Liver (tissue), 8 donors: ENCODE measurements at regions not wholly inside any gene's neighbourhood (a gene's known extent, or its start where the extent isn't known, plus 50 kb on each side); places are given as distances from the start of the nearest gene placed in this dataset.

Experiments
- DNase-seq: peaks from one replicate; pipeline ENCODE4 v3.0.0-alpha.2; 2017; ENCODE audit warnings: low spot score
- H3K27ac ChIP-seq, 2 donors: one replicate each; pipeline ENCODE4 v1.7.0; 2013; ENCODE audit warnings: inconsistent platforms in 2 of 2, low read length in 2 of 2, control low read depth in 1 of 2, low read depth in 1 of 2, mild to moderate bottlenecking in 1 of 2
- H3K27me3 ChIP-seq, 4 donors: one replicate each; pipeline versions ENCODE4 v1.6.1 to v1.7.0; 2013; ENCODE audit warnings: low read length in 3 of 4, inconsistent platforms in 1 of 4, mild to moderate bottlenecking in 1 of 4, moderate library complexity in 1 of 4; ENCODE audit not compliant: control insufficient read depth in 4 of 4, insufficient read depth in 4 of 4
- H3K36me3 ChIP-seq, 4 donors: one replicate each; pipeline versions ENCODE4 v1.6.1 to v1.7.0; 2013; ENCODE audit warnings: low read length in 3 of 4, mild to moderate bottlenecking in 3 of 4, low read depth in 1 of 4, moderate library complexity in 1 of 4; ENCODE audit not compliant: control insufficient read depth in 4 of 4, insufficient read depth in 3 of 4
- H3K4me1 ChIP-seq, 4 donors: one replicate each; pipeline versions ENCODE4 v1.6.1 to v1.7.0; 2013; ENCODE audit warnings: low read length in 3 of 4, mild to moderate bottlenecking in 3 of 4, moderate library complexity in 1 of 4; ENCODE audit not compliant: control insufficient read depth in 4 of 4, insufficient read depth in 4 of 4
- H3K4me3 ChIP-seq, 3 donors: one replicate each; pipeline versions ENCODE4 v1.6.1 to v1.7.0; 2013; ENCODE audit warnings: low read length in 3 of 3, control low read depth in 1 of 3, low read depth in 1 of 3, mild to moderate bottlenecking in 1 of 3
- H3K9ac ChIP-seq, 2 donors: one replicate each; pipeline ENCODE4 v1.7.0; 2013; ENCODE audit warnings: low read length in 2 of 2, mild to moderate bottlenecking in 2 of 2, moderate library complexity in 2 of 2, control low read depth in 1 of 2, low read depth in 1 of 2
- H3K9me3 ChIP-seq, 4 donors: one replicate each; pipeline versions ENCODE4 v1.6.1 to v1.7.0; 2013; ENCODE audit warnings: low read length in 3 of 4; ENCODE audit not compliant: control insufficient read depth in 4 of 4
- CTCF ChIP-seq: fragments of 150-350 bp; IDR thresholded peaks from 2 replicates; pipeline ENCODE4 v1.5.1; 2017; ENCODE audit warnings: improper control_type of control experiment, low read depth, low read length; ENCODE audit not compliant: missing input control
- EGR1 ChIP-seq, 2 donors: IDR thresholded peaks; 2 replicates each; pipeline ENCODE4 v1.6.1; 2016 to 2018; ENCODE audit warnings: antibody characterized with exemption in 2 of 2, low read depth in 2 of 2
- FOXA1 ChIP-seq: IDR thresholded peaks from 2 replicates; pipeline ENCODE4 v1.6.1; 2016; ENCODE audit warnings: antibody characterized with exemption
- FOXA2 ChIP-seq: IDR thresholded peaks from 2 replicates; pipeline ENCODE4 v1.6.1; 2016; ENCODE audit warnings: antibody characterized with exemption
- GABPA ChIP-seq, 2 donors: IDR thresholded peaks in 1 of 2; conservative IDR thresholded peaks in 1 of 2; 2 replicates each; pipeline ENCODE4 v1.6.1; 2016; ENCODE audit warnings: antibody characterized with exemption in 2 of 2, mild to moderate bottlenecking in 1 of 2, moderate library complexity in 1 of 2
- HNF4A ChIP-seq, 2 donors: conservative IDR thresholded peaks; 2 replicates each; pipeline ENCODE4 v1.6.1; 2016; ENCODE audit warnings: antibody characterized with exemption in 2 of 2, mild to moderate bottlenecking in 2 of 2
- HNF4G ChIP-seq: IDR thresholded peaks from 2 replicates; pipeline ENCODE4 v1.6.1; 2016; ENCODE audit warnings: antibody characterized with exemption
- JUND ChIP-seq, 2 donors: IDR thresholded peaks; 2 replicates each; pipeline ENCODE4 v1.6.1; 2016; ENCODE audit warnings: antibody characterized with exemption in 2 of 2
- NR2F2 ChIP-seq: IDR thresholded peaks from 2 replicates; pipeline ENCODE4 v1.6.1; 2016; ENCODE audit warnings: antibody characterized with exemption
- RAD21 ChIP-seq, 2 donors: IDR thresholded peaks; 2 replicates each; pipeline ENCODE4 v1.6.1; 2016; ENCODE audit warnings: antibody characterized with exemption in 2 of 2, mild to moderate bottlenecking in 2 of 2
- RXRA ChIP-seq, 2 donors: IDR thresholded peaks; 2 replicates each; pipeline ENCODE4 v1.6.1; 2017 to 2018; ENCODE audit warnings: antibody characterized with exemption in 2 of 2, mild to moderate bottlenecking in 1 of 2
- SP1 ChIP-seq: IDR thresholded peaks from 2 replicates; pipeline ENCODE4 v1.6.1; 2018; ENCODE audit warnings: antibody characterized with exemption, mild to moderate bottlenecking
- TAF1 ChIP-seq: conservative IDR thresholded peaks from 2 replicates; pipeline ENCODE4 v1.6.1; 2016; ENCODE audit warnings: antibody characterized with exemption, mild to moderate bottlenecking
- YY1 ChIP-seq: IDR thresholded peaks from 2 replicates; pipeline ENCODE4 v1.6.1; 2016; ENCODE audit warnings: antibody characterized with exemption, mild to moderate bottlenecking
- WGBS: extraction: QIAGEN DNeasy Blood & Tissue Kit; methylation state at CpG from one replicate; pipeline ENCODE4 v1.1.7; 2013; 5-methylcytosine and 5-hydroxymethylcytosine counted together
- TF ChIP-seq, protein P1 (sequence below): IDR thresholded peaks from 2 replicates; pipeline ENCODE4 v1.6.1; 2016; ENCODE audit warnings: antibody characterized with exemption
- TF ChIP-seq, protein P2 (sequence below): IDR thresholded peaks from 2 replicates; pipeline ENCODE4 v1.6.1; 2016; ENCODE audit warnings: antibody characterized with exemption, mild to moderate bottlenecking
- donor health status: healthy.
- donor health status: healthy.
- donor health status: healthy.
- donor health status: healthy.
- donor health status: healthy.

GRCh38 chr2:19656011-19656410 lies 245.8 kb downstream of the TTC32 start:
- Histone ChIP-seq H3K9ac (no peak overlapping the region), H3K36me3 (no peaks in the 10 kb centered on the region), H3K4me3 (no peak overlapping the region), H3K4me1 (no peaks in the 10 kb centered on the region), H3K27me3 (no peaks in the 10 kb centered on the region), H3K9me3 (no peaks in the 10 kb centered on the region), H3K27ac (no peak overlapping the region)
- TF ChIP-seq, protein P1, sequence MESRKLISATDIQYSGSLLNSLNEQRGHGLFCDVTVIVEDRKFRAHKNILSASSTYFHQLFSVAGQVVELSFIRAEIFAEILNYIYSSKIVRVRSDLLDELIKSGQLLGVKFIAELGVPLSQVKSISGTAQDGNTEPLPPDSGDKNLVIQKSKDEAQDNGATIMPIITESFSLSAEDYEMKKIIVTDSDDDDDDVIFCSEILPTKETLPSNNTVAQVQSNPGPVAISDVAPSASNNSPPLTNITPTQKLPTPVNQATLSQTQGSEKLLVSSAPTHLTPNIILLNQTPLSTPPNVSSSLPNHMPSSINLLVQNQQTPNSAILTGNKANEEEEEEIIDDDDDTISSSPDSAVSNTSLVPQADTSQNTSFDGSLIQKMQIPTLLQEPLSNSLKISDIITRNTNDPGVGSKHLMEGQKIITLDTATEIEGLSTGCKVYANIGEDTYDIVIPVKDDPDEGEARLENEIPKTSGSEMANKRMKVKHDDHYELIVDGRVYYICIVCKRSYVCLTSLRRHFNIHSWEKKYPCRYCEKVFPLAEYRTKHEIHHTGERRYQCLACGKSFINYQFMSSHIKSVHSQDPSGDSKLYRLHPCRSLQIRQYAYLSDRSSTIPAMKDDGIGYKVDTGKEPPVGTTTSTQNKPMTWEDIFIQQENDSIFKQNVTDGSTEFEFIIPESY = no peak
- TF ChIP-seq YY1 (no peak), EGR1 (IDR thresholded peaks at IDR 0.05; ENCODE audit: low read depth in 2 of 2) (no peak), NR2F2 (no peak), FOXA1 (no peak)
- DNase-seq = no peak
- 92% methylated on average over 1 of the region's 1 CpG for WGBS

- TF ChIP-seq GABPA (IDR thresholded peaks at IDR 0.05 in 1 of 2, conservative IDR thresholded peaks at IDR 0.05 in 1 of 2) (no peak), CTCF (no peak), EGR1 (IDR thresholded peaks at IDR 0.05; ENCODE audit: low read depth in 2 of 2) (no peak), RAD21 (IDR thresholded peaks at IDR 0.05) (no peak), HNF4G (no peak), FOXA2 (no peak), TAF1 (no peak), SP1 (no peak), RXRA (IDR thresholded peaks at IDR 0.05) (no peak), YY1 (no peak), JUND (IDR thresholded peaks at IDR 0.05) (no peak), HNF4A (conservative IDR thresholded peaks at IDR 0.05) (no peak)
- TF ChIP-seq, protein P2, sequence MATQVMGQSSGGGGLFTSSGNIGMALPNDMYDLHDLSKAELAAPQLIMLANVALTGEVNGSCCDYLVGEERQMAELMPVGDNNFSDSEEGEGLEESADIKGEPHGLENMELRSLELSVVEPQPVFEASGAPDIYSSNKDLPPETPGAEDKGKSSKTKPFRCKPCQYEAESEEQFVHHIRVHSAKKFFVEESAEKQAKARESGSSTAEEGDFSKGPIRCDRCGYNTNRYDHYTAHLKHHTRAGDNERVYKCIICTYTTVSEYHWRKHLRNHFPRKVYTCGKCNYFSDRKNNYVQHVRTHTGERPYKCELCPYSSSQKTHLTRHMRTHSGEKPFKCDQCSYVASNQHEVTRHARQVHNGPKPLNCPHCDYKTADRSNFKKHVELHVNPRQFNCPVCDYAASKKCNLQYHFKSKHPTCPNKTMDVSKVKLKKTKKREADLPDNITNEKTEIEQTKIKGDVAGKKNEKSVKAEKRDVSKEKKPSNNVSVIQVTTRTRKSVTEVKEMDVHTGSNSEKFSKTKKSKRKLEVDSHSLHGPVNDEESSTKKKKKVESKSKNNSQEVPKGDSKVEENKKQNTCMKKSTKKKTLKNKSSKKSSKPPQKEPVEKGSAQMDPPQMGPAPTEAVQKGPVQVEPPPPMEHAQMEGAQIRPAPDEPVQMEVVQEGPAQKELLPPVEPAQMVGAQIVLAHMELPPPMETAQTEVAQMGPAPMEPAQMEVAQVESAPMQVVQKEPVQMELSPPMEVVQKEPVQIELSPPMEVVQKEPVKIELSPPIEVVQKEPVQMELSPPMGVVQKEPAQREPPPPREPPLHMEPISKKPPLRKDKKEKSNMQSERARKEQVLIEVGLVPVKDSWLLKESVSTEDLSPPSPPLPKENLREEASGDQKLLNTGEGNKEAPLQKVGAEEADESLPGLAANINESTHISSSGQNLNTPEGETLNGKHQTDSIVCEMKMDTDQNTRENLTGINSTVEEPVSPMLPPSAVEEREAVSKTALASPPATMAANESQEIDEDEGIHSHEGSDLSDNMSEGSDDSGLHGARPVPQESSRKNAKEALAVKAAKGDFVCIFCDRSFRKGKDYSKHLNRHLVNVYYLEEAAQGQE = no peak
- TF ChIP-seq, protein P1 = no peak
- Histone ChIP-seq H3K9ac (no peak overlapping the region), H3K9me3 (no peaks in the 10 kb centered on the region), H3K36me3 (no peaks in the 10 kb centered on the region), H3K27me3 (no peaks in the 10 kb centered on the region), H3K4me3 (no peak overlapping the region), H3K4me1 (no peaks in the 10 kb centered on the region), H3K27ac (no peak overlapping the region)
- DNase-seq = no peak
- 82% methylated on average over 9 of the region's 9 CpGs for WGBS
These were observed 247.3 kb downstream of the TTC32 start for GRCh38 chr2:19654310-19655090.
